ENCODE measurements at regions not wholly inside any gene's neighbourhood (a gene's known extent, or its start where the extent isn't known, plus 50 kb on each side); places are given as distances from the start of the nearest gene placed in this dataset.

DNA sequence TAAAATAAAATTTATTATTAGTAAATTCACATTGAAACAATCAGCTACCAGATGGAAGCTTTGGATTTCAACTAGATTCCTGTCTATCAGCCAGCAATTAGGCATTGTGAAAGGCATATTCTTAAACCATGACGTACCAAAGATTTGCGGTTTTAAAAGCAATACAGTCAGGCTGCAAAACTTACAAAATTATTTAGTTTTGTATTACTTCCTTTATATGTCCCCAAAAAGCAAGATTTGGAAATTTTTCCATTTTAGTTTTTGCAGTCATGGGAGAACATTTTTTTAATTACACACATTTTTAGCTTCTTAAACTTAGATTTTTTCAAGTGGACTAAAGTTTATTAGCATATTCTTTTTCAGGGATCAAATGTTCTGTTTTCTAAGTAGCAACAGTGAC lies 225.0 kb upstream of the KITLG start:
- no peak for TF ChIP-seq POLR2AphosphoS5 (IDR thresholded peaks at IDR 0.05; ENCODE audit: borderline replicate concordance, low read depth, low read length)
- no peak for TF ChIP-seq FOXP2 (optimal IDR thresholded peaks at IDR 0.05; ENCODE audit: control extremely low read depth, extremely low read length, insufficient read depth)
- TF ChIP-seq EZH2 (IDR thresholded peaks at IDR 0.05), result no peak

All from SK-N-MC (cell line).